Vagina (tissue), 2 donors: ENCODE measurements at regions not wholly inside any gene's neighbourhood (a gene's known extent, or its start where the extent isn't known, plus 50 kb on each side); places are given as distances from the start of the nearest gene placed in this dataset.

Experiments
- DNase-seq, 2 donors: peaks; one replicate each; pipeline ENCODE4 v3.0.0-alpha.2; 2017; ENCODE audit errors: extremely low spot score in 2 of 2
- H3K27ac ChIP-seq: fragments of 200-600 bp; sonication (generic); one replicate; pipeline ENCODE4 v1.5.1; 2019
- H3K27me3 ChIP-seq: fragments of 200-600 bp; sonication (generic); one replicate; pipeline ENCODE4 v1.5.1; 2019
- H3K36me3 ChIP-seq, 2 donors: fragments of 200-600 bp; sonication (generic); one replicate each; pipeline ENCODE4 v1.5.1; 2017 to 2019
- H3K4me1 ChIP-seq: fragments of 200-600 bp; sonication (generic); one replicate; pipeline ENCODE4 v1.5.1; 2019
- H3K4me3 ChIP-seq, 2 donors: fragments of 200-600 bp; sonication (generic); 1 replicate in 1 of 2; 2 replicates in 1 of 2; pipeline ENCODE4 v1.5.1; 2016 to 2019
- H3K9me3 ChIP-seq: fragments of 200-600 bp; sonication (generic); one replicate; pipeline ENCODE4 v1.5.1; 2019
- POLR2A ChIP-seq, 2 donors: fragments of 450-650 bp; IDR thresholded peaks; one replicate each; pipeline ENCODE4 v1.6.1; 2017; ENCODE audit warnings: antibody characterized with exemption in 2 of 2, mild to moderate bottlenecking in 2 of 2, moderate library complexity in 2 of 2
- POLR2AphosphoS5 ChIP-seq, 2 donors: sonication (generic); formaldehyde crosslinking; IDR thresholded peaks; one replicate each; pipeline ENCODE4 v1.9.0; 2017; ENCODE audit warnings: antibody characterized with exemption in 2 of 2, mild to moderate bottlenecking in 2 of 2, low read depth in 1 of 2; ENCODE audit not compliant: insufficient read depth in 1 of 2
- intact Hi-C: fragments of 100-400 bp; cut with DNase I; formaldehyde crosslinking; loops from one replicate; pipeline ENCODE4 v1.15.1; 2023
- TF ChIP-seq, protein P1 (sequence below), 3 experiments: fragments of 450-650 bp in 2 of 3; fragments of 200-600 bp in 1 of 3; sonication (generic) in 1 of 3; IDR thresholded peaks; one replicate each; pipeline ENCODE4 v1.5.1; 2017 to 2019; ENCODE audit warnings: antibody characterized with exemption in 3 of 3, mild to moderate bottlenecking in 2 of 3, moderate library complexity in 2 of 3

DNA sequence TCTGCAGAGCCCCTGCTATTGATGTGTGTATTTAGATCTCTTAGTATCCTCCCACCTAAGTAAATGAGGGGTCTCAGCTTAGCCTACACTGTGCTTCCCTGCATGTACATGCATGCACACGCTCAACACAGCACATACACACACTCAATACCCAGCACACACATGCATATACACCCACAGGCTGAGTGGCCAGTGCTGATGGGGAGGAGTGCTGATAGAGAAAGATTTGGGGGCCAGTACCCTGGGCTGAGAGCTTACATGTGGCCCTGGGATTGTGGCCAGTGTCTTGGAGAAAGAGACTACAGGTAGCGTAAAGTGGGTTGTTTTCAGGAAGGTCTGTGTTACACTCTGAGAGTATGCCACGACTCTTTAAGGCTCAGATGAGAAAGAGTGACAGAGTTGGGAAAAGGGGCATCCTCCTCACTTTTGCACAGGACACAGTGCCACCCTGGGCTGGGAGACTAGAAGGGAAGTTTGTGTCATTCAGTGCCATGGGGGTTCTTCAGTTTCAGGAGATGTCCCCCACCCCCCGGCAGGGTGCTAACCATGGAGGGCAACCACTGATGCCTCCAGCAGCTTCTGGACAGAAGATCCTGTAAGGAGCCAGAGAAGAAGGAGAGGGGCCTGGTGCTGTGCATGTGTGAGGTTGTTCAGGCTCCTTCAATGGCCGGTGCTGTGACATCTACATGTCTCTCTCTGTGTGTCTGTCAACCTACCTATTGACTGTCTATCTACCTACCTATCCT lies 166.8 kb downstream of the RHOU start:
- H3K4me1 ChIP-seq: peaks cover 42% of the 10 kb centered on the region
- H3K4me3 ChIP-seq: no peak overlapping the region
- H3K9me3 ChIP-seq: no peaks in the 10 kb centered on the region
- intact Hi-C loops: no loop called here
- no peak overlapping the region for H3K27ac ChIP-seq
- TF ChIP-seq, protein P1, sequence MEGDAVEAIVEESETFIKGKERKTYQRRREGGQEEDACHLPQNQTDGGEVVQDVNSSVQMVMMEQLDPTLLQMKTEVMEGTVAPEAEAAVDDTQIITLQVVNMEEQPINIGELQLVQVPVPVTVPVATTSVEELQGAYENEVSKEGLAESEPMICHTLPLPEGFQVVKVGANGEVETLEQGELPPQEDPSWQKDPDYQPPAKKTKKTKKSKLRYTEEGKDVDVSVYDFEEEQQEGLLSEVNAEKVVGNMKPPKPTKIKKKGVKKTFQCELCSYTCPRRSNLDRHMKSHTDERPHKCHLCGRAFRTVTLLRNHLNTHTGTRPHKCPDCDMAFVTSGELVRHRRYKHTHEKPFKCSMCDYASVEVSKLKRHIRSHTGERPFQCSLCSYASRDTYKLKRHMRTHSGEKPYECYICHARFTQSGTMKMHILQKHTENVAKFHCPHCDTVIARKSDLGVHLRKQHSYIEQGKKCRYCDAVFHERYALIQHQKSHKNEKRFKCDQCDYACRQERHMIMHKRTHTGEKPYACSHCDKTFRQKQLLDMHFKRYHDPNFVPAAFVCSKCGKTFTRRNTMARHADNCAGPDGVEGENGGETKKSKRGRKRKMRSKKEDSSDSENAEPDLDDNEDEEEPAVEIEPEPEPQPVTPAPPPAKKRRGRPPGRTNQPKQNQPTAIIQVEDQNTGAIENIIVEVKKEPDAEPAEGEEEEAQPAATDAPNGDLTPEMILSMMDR (IDR thresholded peaks at IDR 0.05): no peak
- no peak for TF ChIP-seq POLR2AphosphoS5 (IDR thresholded peaks at IDR 0.05; ENCODE audit: insufficient read depth in 1 of 2, low read depth in 1 of 2)
- TF ChIP-seq POLR2A (IDR thresholded peaks at IDR 0.05): no peak
- peak in 1 of 2 donors; percentile 81 for DNase-seq
- H3K36me3 ChIP-seq: no peaks in the 10 kb centered on the region
- no peaks in the 10 kb centered on the region for H3K27me3 ChIP-seq

DNA sequence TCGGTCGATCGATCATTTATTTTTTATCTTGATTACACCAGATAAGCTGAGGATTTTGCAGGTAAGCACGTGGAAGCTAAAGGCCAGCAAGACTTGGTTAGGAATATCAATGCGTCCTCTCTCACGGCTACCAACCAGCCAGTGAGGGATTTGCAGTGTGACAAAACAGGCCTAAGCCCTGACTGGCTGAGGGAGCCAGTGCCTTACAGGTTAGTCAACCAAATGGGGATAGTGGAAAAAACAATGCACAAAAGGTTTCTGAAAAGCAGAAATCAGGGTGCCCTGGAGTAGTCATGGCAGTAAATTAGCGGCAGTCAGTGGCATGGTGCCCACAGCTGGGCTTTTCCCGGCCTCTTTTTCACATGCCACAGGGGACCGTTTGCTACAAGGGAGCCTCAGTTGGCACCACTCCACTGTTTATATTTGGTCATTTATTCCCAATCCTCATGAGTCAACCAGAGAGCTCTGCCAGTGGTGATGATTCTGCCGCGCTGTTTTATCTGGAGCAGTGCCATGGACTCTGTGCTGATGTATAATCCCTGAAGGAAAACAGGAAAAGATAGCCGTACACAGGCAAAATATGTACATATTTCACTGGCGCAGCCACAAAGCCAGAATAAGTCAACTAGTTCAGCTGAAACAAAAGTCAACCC lies 167.6 kb downstream of the RHOU start:
- Histone ChIP-seq H3K27me3 (no peaks in the 10 kb centered on the region), H3K4me3 (no peak overlapping the region), H3K9me3 (no peaks in the 10 kb centered on the region), H3K36me3 (no peaks in the 10 kb centered on the region), H3K4me1 (peaks cover 42% of the 10 kb centered on the region), H3K27ac (peak overlapping the region; percentile 74)
- intact Hi-C loops: no loop called here
- DNase-seq: peak in 1 of 2 donors; percentile 91
- TF ChIP-seq, protein P1 (IDR thresholded peaks at IDR 0.05): no peak
- peak in 1 of 2 donors; percentile 77 for TF ChIP-seq POLR2AphosphoS5 (IDR thresholded peaks at IDR 0.05; ENCODE audit: insufficient read depth in 1 of 2, low read depth in 1 of 2)

DNA sequence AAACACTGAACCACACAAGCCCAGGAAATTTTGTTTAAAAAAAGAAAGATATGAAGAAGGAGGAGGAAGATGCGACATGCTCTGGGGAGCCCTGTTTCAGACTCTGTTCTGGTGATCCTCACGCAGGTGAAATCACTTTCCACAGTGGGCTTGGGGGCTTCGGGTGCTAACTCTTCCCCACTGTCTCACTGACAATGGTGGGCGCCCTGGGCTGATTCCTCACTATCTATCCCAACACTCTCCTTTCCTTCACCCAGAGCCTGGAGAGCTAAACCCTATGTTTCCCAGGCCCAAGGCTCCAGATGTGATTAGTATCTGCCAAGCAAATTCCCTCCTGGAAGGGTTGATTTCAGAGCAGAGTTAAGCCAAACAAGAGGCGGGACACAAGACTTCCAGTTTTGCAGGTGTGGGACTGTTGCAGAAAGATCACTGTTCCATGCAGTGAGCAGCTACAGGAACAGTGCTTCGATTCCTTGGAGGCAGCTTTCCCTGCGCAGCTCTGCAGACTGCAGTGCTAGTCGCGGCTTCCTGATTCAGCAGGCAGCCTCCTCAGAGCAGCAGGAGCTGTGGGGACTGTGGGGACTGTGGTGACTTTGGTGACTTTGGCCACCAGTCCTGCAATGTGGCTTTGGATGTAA lies 168.3 kb downstream of the RHOU start:
- no peak overlapping the region for H3K4me3 ChIP-seq
- H3K9me3 ChIP-seq: no peaks in the 10 kb centered on the region
- no peaks in the 10 kb centered on the region for H3K27me3 ChIP-seq
- no peak for TF ChIP-seq POLR2AphosphoS5 (IDR thresholded peaks at IDR 0.05; ENCODE audit: insufficient read depth in 1 of 2, low read depth in 1 of 2)
- TF ChIP-seq POLR2A (IDR thresholded peaks at IDR 0.05): no peak
- TF ChIP-seq, protein P1 (IDR thresholded peaks at IDR 0.05): no peak
- peaks cover 42% of the 10 kb centered on the region for H3K4me1 ChIP-seq
- DNase-seq: peak in 1 of 2 donors; percentile 64
- intact Hi-C loops: no loop called here
- H3K27ac ChIP-seq: peak overlapping the region; percentile 74
- no peaks in the 10 kb centered on the region for H3K36me3 ChIP-seq

DNA sequence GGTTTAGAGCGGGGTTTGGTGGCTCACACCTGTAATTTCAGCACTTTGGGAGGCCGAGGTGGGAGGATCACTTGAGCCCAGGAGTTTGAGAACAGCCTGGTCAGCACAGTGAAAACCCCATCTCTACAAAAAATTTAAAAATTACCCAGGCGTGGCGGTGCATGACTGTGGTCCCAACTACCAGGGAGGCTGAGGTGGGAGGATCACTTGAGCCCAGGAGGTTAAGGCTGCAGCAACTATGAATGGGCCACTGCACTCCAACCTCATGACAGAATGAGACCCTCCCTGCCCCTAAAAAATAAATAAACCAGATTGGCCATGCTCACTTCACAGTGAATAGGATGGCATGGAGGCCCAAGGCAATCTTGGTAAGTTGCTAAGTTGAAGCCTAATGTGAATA lies 168.9 kb downstream of the RHOU start:
- intact Hi-C loops: no loop called here

More for the DNA sequence above, 168.9 kb downstream of the RHOU start:
- no peaks in the 10 kb centered on the region for H3K9me3 ChIP-seq
- peaks cover 42% of the 10 kb centered on the region for H3K4me1 ChIP-seq
- H3K36me3 ChIP-seq: no peaks in the 10 kb centered on the region
- H3K4me3 ChIP-seq: no peak overlapping the region
- TF ChIP-seq, protein P1 (IDR thresholded peaks at IDR 0.05): no peak
- no peak for TF ChIP-seq POLR2A (IDR thresholded peaks at IDR 0.05)
- no peak for TF ChIP-seq POLR2AphosphoS5 (IDR thresholded peaks at IDR 0.05; ENCODE audit: insufficient read depth in 1 of 2, low read depth in 1 of 2)
- no peaks in the 10 kb centered on the region for H3K27me3 ChIP-seq
- peak overlapping the region; percentile 74 for H3K27ac ChIP-seq
- no peak for DNase-seq
